Sigmoid colon (tissue), 6 donors: ENCODE measurements at regions not wholly inside any gene's neighbourhood (a gene's known extent, or its start where the extent isn't known, plus 50 kb on each side); places are given as distances from the start of the nearest gene placed in this dataset.

Experiments
- DNase-seq: peaks from one replicate; pipeline ENCODE4 v3.0.0-alpha.2; 2019
- H3K27ac ChIP-seq, 4 donors: fragments of 200-600 bp; sonication (generic); one replicate each; pipeline ENCODE4 v1.5.1; 2016 to 2019; ENCODE audit warnings: mild to moderate bottlenecking in 1 of 4
- H3K27me3 ChIP-seq, 3 donors: fragments of 200-600 bp; sonication (generic); one replicate each; pipeline ENCODE4 v1.5.1; 2019; ENCODE audit warnings: mild to moderate bottlenecking in 1 of 3
- H3K36me3 ChIP-seq, 4 donors: fragments of 200-600 bp; sonication (generic); one replicate each; pipeline ENCODE4 v1.5.1; 2016 to 2019
- H3K4me1 ChIP-seq, 4 donors: fragments of 200-600 bp; sonication (generic); one replicate each; pipeline ENCODE4 v1.5.1; 2017 to 2019
- H3K4me3 ChIP-seq, 4 donors: fragments of 200-600 bp; sonication (generic); one replicate each; pipeline ENCODE4 v1.5.1; 2017 to 2019; ENCODE audit warnings: mild to moderate bottlenecking in 2 of 4, moderate library complexity in 1 of 4
- H3K9me3 ChIP-seq, 4 donors: fragments of 200-600 bp in 3 of 4; sonication (generic) in 3 of 4; one replicate each; pipeline versions ENCODE4 v1.5.1 to v1.6.1; 2013 to 2019
- EP300 ChIP-seq, 4 donors: sonication (generic); formaldehyde crosslinking; IDR thresholded peaks; one replicate each; pipeline ENCODE4 v1.6.1; 2017; ENCODE audit warnings: antibody characterized with exemption in 4 of 4
- POLR2A ChIP-seq, 2 donors: fragments of 450-650 bp; IDR thresholded peaks; one replicate each; pipeline ENCODE4 v1.6.1; 2016; ENCODE audit warnings: antibody characterized with exemption in 2 of 2, mild to moderate bottlenecking in 2 of 2, moderate library complexity in 2 of 2
- POLR2AphosphoS5 ChIP-seq, 4 donors: sonication (generic); formaldehyde crosslinking; IDR thresholded peaks; one replicate each; pipeline ENCODE4 v1.6.1; 2017; ENCODE audit warnings: antibody characterized with exemption in 4 of 4
- WGBS, 2 donors: extraction: QIAGEN DNeasy Blood & Tissue Kit; methylation state at CpG; one replicate each; pipeline ENCODE4 v1.1.7; 2013; 5-methylcytosine and 5-hydroxymethylcytosine counted together
- intact Hi-C: fragments of 100-400 bp; cut with DNase I; formaldehyde crosslinking; loops from one replicate; pipeline ENCODE4 v1.15.1; 2023
- TF ChIP-seq, protein P1 (sequence below), 4 experiments: fragments of 450-650 bp in 3 of 4; fragments of 200-600 bp in 1 of 4; IDR thresholded peaks; one replicate each; pipeline ENCODE4 v1.5.1; 2016 to 2019; ENCODE audit warnings: antibody characterized with exemption in 4 of 4, mild to moderate bottlenecking in 3 of 4, moderate library complexity in 2 of 4
- donor health status: healthy with polysubstance abuse.
- donor health status: healthy.

DNA sequence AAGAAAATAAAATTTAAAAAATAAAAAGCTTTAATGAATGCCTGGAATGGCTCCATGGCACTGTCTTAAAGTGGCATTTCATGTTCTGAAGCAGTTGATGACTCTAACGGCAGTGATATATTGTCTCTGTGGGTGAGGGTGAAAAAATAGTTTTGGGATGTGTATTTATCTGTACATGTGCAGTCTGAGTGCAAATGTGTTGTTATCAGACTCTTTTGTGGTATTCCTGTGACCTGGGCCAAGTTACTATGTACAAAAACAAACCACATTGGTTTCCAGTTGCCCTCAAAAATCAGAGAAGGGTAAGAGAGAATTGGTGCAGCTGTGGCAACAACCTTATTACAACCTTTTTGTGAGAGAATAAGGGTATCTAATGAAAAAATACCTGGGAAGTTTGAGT lies 81.7 kb upstream of the CCDC91 start:
- TF ChIP-seq POLR2A (IDR thresholded peaks at IDR 0.05) (no peak), EP300 (IDR thresholded peaks at IDR 0.05) (no peak), POLR2AphosphoS5 (IDR thresholded peaks at IDR 0.05) (no peak)
- TF ChIP-seq, protein P1, sequence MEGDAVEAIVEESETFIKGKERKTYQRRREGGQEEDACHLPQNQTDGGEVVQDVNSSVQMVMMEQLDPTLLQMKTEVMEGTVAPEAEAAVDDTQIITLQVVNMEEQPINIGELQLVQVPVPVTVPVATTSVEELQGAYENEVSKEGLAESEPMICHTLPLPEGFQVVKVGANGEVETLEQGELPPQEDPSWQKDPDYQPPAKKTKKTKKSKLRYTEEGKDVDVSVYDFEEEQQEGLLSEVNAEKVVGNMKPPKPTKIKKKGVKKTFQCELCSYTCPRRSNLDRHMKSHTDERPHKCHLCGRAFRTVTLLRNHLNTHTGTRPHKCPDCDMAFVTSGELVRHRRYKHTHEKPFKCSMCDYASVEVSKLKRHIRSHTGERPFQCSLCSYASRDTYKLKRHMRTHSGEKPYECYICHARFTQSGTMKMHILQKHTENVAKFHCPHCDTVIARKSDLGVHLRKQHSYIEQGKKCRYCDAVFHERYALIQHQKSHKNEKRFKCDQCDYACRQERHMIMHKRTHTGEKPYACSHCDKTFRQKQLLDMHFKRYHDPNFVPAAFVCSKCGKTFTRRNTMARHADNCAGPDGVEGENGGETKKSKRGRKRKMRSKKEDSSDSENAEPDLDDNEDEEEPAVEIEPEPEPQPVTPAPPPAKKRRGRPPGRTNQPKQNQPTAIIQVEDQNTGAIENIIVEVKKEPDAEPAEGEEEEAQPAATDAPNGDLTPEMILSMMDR (IDR thresholded peaks at IDR 0.05): no peak
- Histone ChIP-seq H3K4me1 (no peaks in the 10 kb centered on the region), H3K4me3 (no peak overlapping the region), H3K36me3 (no peaks in the 10 kb centered on the region), H3K27ac (no peak overlapping the region), H3K9me3 (no peaks in the 10 kb centered on the region), H3K27me3 (no peaks in the 10 kb centered on the region)
- no peak for DNase-seq
- intact Hi-C loops: no loop called here
- whole genome bisulfite sequencing, 2 donors: 51 to 75% methylated on average over 1 of the region's 1 CpG

DNA sequence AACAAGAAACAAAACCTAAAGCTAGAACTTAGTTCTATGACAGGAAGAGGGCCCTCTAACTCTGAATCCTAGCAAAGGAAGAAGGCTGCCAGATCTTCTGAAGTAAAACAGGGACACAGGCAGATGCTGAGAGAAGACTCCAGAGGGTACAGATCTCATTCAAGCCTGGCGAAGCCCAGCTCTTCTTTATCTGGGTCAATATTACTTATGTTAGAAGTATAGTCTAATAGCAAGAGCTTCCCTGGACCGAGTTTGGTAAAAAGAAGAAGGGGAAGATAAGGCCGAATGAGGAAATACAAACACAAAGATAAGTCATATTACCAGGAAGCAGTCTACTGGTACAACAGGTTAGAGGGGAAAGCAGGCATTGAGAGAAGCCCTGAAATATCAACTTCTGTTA lies 79.9 kb upstream of the CCDC91 start:
- intact Hi-C loops: no loop called here
- no peak overlapping the region for H3K27ac ChIP-seq
- WGBS, 2 donors: 42 to 53% methylated on average over 3 of the region's 3 CpGs

DNA sequence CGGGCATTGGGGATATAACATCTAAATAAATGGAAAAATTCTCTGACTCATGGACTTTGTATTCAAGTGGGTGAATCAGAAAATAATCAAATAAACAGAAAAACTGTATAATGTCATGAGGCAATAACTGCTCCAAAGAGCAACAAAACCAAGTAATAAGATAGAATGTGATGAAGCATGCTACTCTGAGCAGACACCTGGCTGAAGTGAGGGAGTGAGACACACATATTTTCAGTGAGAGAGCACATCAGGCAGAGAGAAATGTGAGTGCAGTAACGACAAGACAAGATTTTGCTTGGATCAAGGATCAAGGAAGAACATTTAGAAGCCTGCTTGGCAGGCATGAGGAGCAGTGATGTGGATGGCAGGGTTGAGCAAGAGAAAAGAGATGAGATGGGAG lies 75.8 kb upstream of the CCDC91 start:
- Histone ChIP-seq H3K27me3 (no peaks in the 10 kb centered on the region), H3K4me1 (no peaks in the 10 kb centered on the region), H3K36me3 (no peaks in the 10 kb centered on the region), H3K9me3 (no peaks in the 10 kb centered on the region), H3K27ac (no peak overlapping the region), H3K4me3 (no peak overlapping the region)
- WGBS, 2 donors: 53 to 81% methylated on average over 2 of the region's 2 CpGs
- DNase-seq: no peak
- intact Hi-C loops: no loop called here
- no peak for TF ChIP-seq POLR2AphosphoS5 (IDR thresholded peaks at IDR 0.05)
- TF ChIP-seq EP300 (IDR thresholded peaks at IDR 0.05): no peak
- TF ChIP-seq POLR2A (IDR thresholded peaks at IDR 0.05): no peak
- TF ChIP-seq, protein P1 (IDR thresholded peaks at IDR 0.05): no peak

More for the DNA sequence above, 79.9 kb upstream of the CCDC91 start:
- Histone ChIP-seq H3K4me3 (no peak overlapping the region), H3K36me3 (no peaks in the 10 kb centered on the region), H3K9me3 (no peaks in the 10 kb centered on the region), H3K4me1 (no peaks in the 10 kb centered on the region), H3K27me3 (no peaks in the 10 kb centered on the region)
- DNase-seq: no peak
- TF ChIP-seq EP300 (IDR thresholded peaks at IDR 0.05) (no peak), POLR2AphosphoS5 (IDR thresholded peaks at IDR 0.05) (no peak), POLR2A (IDR thresholded peaks at IDR 0.05) (no peak)
- TF ChIP-seq, protein P1 (IDR thresholded peaks at IDR 0.05): no peak

DNA sequence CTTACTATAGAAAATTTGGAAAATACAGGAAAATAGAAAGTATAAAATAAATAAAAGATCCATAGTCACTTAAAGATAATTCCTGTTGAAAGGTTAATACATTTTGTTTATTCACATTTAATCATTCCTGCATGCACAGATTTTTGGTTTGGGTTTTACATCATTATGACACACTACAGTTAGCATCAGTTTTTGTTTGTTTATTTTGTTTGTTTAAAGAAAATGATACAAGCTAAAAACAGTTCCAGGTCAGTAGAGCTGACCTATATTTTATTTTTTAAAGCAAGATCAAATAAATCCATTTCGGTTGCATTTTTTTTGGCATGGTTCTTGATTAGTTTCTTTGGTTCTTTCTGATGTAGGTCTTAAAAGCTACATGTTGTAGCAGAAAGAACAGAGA lies 68.8 kb upstream of the CCDC91 start:
- H3K4me1 ChIP-seq: no peaks in the 10 kb centered on the region
- no peaks in the 10 kb centered on the region for H3K9me3 ChIP-seq
- no peak overlapping the region for H3K4me3 ChIP-seq
- TF ChIP-seq POLR2AphosphoS5 (IDR thresholded peaks at IDR 0.05): no peak
- intact Hi-C loops: no loop called here
- H3K27me3 ChIP-seq: no peaks in the 10 kb centered on the region
- DNase-seq: no peak
- no peaks in the 10 kb centered on the region for H3K36me3 ChIP-seq
- WGBS, 2 donors: 81 to 83% methylated on average over 1 of the region's 1 CpG
- no peak overlapping the region for H3K27ac ChIP-seq

DNA sequence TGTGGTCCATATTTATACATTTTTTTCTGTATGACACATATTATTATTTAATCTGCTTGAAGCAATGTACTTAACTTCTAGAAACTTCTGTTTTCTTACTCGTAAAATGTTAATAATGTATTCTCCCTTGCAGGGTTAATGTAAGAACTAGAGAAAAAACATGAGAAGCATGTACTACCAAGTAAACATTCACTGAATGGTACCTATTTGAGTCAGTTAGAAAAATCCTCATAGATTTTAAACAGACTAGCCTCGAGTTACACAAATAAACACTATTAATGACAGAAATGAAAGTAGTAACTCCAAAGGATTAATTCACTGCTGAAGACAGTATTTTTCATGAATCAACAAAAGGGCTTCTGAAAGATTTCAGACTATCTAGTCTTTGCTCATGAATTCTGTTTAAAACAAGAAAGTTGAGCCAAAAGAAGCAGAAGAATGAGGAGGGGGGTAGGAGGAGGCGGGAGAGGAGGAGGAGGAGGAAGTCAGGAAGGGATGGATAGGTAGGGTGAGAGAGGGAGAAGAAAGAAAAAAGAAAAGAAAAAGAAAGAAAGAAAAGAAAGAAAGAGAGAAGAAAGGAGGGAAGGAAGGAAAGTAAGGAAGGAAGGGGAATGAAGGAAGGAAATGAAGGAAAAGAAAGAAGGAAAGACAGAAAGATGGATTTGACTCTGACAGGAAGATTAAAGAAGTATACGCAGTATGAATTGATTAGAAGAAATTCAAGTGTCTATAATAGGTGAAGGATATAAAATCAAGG lies 68.2 kb upstream of the CCDC91 start:
- no peaks in the 10 kb centered on the region for H3K36me3 ChIP-seq
- DNase-seq: no peak
- no peak overlapping the region for H3K4me3 ChIP-seq
- H3K27ac ChIP-seq: no peak overlapping the region
- H3K27me3 ChIP-seq: no peaks in the 10 kb centered on the region
- intact Hi-C loops: no loop called here
- no peak for TF ChIP-seq POLR2AphosphoS5 (IDR thresholded peaks at IDR 0.05)
- TF ChIP-seq EP300 (IDR thresholded peaks at IDR 0.05): no peak
- TF ChIP-seq POLR2A (IDR thresholded peaks at IDR 0.05): no peak
- TF ChIP-seq, protein P1 (IDR thresholded peaks at IDR 0.05): no peak
- 79 to 82% methylated on average over 4 of the region's 4 CpGs for WGBS, 2 donors
- no peaks in the 10 kb centered on the region for H3K4me1 ChIP-seq
- no peaks in the 10 kb centered on the region for H3K9me3 ChIP-seq
